Left renal pelvis (tissue), 4 donors: ENCODE measurements at regions not wholly inside any gene's neighbourhood (a gene's known extent, or its start where the extent isn't known, plus 50 kb on each side); places are given as distances from the start of the nearest gene placed in this dataset.
"Not testable (repeated sequence)": the region's sequence is repeated elsewhere in the genome, so short reads cannot be mapped to it uniquely, and the experiment has no call there.

Source experiments
- DNase-seq, 4 donors: peaks; one replicate each; pipeline ENCODE4 v3.0.0-alpha.2; 2013; ENCODE audit warnings: low read depth in 4 of 4, low spot score in 3 of 4

DNA sequence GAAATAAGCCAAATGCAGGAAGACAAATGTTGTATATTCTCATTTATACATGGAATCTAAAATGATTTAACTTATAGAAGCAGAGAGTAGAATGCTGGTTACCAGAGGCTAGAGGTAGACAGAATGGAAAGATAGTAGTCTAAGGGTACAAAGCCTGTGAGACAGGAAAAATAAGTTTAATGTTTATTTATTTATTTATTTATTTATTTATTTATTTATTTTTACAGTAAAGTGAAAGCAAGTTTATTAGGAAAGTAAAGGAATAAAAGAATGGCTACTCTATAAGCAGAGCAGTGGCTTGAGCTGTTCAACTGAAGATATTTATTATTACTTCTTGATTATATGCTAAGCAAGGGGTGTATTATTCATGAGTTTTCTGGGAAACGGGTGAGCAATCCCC lies 203.2 kb downstream of the LAS1L start:
- DNase-seq: no peak

- DNase-seq: no peak
Measured at GRCh38 chrX:65300104-65300809, 234.3 kb downstream of the LAS1L start.

DNA sequence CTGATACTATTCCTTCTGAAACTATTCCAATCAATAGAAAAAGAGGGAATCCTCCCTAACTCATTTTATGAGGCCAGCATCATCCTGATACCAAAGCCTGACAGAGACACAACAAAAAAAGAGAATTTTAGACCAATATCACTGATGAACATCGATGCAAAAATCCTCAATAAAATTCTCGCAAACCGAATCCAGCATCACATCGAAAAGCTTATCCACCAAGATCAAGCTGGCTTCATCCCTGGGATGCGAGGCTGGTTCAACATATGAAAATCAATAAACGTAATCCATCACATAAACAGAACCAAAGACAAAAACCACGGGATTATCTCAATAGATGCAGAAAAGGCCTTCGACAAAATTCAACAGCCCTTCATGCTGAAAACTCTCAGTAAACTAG lies 251.7 kb downstream of the LAS1L start:
- DNase-seq: not testable (repeated sequence)

GRCh38 chrX:65273152-65273551 lies 261.4 kb downstream of the LAS1L start:
- no peak for DNase-seq

GRCh38 chrX:65266482-65266881 lies 268.1 kb downstream of the LAS1L start:
- DNase-seq: no peak

- DNase-seq: no peak
Measured at GRCh38 chrX:65253817-65254216, 277.6 kb upstream of the ZC4H2 start.

DNA sequence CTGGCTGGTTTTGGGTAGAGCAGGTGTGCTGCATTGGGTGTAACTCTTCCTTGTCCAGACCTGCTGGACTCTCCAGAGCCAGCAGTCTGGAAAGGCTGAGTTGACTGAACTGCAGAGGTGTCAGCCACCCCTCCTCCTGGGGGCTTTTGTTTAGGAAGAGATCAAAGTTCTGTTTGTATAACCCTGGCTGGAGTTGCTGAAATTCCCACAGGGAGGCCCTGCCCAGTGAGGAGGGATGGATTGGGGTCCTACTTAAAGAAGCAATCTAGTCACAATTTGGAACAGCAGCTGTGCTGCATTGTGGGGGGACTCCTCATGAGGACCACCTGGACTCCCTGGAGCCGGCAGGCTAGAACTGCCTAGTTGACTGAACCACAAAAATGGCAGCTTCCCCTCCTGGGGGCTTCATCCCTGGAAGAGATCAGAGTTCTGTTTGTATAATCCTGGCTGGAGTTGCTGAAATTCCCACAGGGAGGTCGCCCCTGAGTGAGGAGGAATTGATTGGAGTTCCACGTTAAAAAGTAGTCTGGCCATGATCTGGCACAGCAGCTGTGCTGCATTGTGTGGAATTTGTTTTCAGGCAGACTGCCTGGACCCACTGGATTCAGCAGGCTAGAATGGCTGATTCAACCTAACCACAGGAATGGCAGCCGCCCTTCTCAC lies 264.9 kb upstream of the ZC4H2 start:
- no peak for DNase-seq

DNA sequence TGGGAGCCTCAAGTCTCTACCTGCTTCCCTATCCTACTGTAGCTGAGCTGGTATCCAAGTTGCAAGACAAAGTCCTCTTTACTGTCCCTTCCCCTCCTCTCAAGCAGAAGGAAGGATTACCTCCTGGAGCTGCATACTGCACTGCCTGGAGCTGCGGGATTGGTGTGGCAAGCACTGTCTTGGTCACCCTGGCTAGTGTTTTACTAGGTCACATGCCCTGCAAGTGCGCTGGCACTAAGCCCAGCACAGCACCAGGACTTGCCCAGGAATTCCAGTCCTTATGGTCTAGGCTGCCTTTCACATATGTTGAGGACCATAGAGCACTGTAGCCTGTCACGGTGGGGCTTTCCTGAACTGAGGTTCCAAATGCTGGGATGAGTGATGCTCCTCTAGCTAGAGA lies 227.3 kb upstream of the ZC4H2 start:
- no peak for DNase-seq

- DNase-seq: peak in 1 of 4 donors; percentile 14
Measured at GRCh38 chrX:65196758-65197360, 220.6 kb upstream of the ZC4H2 start.

- DNase-seq: no peak
Measured at GRCh38 chrX:65195621-65196020, 219.4 kb upstream of the ZC4H2 start.

GRCh38 chrX:65194547-65194946 lies 218.3 kb upstream of the ZC4H2 start:
- DNase-seq: no peak

DNA sequence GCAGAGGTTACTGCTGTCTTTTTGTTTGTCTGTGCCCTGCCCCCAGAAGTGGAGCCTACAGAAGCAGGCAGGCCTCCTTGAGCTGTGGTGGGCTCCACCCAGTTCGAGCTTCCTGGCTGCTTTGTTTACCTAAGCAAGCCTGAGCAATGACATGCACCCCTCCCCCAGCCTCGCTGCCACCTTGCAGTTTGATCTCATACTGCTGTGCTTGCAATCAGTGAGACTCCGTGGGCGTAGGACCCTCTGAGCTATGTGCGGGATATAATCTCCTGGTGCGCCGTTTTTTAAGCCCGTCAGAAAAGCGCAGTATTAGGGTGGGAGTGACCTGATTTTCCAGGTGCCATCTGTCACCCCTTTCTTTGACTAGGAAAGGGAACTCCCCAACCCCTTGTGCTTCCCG lies 187.1 kb upstream of the ZC4H2 start:
- DNase-seq: not testable (repeated sequence)

DNA sequence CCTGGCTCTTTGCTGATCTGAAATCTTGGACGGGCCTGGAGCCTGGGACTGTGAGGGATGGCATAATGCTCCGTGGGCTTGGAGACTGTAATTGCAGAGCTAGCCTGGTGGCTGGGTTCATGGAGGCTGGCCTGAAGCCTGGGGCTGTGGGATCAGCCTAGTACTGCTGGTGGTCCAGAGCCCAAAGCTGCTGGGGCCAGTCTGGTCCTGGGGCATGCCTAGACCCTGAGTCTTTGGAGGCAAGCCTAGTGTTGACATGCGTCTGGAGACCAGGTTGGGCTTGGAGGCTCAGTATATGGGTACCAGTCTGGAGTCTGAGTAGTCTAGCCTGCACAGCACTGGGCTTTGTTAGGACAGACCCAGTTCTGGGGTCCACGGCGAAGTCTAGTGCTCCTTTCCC lies 172.0 kb upstream of the ZC4H2 start:
- DNase-seq: no peak

GRCh38 chrX:65136424-65136823 lies 160.2 kb upstream of the ZC4H2 start:
- no peak for DNase-seq

DNA sequence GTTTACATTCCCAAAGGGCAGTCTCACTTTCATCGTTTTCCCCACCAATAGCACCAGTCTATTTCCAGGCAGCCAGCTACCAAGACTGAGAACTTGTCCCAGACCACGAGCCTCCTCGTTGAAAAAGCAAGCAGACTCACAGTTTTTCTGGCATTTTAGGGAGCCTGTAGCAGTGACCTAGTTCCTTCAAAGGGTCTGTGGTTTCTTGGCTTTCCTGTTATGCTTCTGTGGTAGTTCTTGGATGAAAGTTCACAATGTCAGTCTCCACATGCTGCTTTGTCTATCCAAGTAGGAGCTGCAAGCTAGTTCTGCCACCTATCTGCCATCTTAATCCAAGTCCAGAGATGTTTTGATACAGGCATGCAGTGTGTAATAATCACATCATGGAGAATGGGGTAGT lies 151.6 kb upstream of the ZC4H2 start:
- no peak for DNase-seq

- DNase-seq: no peak
Measured at GRCh38 chrX:65098851-65099250, 122.6 kb upstream of the ZC4H2 start.

DNA sequence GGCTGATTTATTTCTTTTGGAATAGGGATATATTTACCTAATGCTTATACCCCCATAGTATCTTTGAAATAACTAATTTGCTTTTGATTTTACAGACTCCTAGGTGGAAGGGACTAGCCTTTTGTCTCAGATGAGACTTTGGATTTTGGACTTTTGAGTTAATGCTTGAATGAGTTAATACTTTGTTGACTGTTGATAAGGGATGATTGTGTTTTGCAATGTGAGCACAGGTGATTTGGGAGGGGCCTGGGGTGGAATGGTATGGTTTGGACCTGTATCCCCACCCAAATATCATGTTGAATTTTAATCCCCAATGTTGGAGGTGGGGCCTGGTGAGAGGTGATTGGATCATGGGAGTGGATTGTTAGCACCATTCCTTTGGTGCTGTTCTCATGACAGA lies 117.4 kb upstream of the ZC4H2 start:
- no peak for DNase-seq

GRCh38 chrX:65073233-65073632 lies 97.0 kb upstream of the ZC4H2 start:
- DNase-seq: no peak

GRCh38 chrX:65072590-65072989 lies 96.3 kb upstream of the ZC4H2 start:
- DNase-seq: no peak

DNA sequence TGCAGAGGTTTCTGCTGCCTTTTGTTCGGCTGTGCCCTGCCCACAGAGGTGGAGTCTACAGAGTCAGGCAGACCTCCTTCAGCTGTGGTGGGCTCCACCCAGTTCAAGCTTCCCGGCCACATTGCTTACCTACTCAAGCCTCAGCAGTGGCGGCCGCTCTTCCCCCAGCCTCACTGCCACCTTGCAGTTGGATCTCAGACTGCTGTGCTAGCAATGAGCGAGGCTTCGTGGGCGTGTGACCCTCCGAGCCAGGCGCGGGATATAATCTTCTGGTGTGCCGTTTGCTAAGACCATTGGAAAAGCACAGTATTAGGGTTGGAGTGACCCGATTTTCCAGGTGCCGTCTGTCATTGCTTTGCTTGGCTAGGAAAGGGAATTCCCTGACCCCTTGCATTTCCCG lies 82.4 kb upstream of the ZC4H2 start:
- DNase-seq: not testable (repeated sequence)

DNA sequence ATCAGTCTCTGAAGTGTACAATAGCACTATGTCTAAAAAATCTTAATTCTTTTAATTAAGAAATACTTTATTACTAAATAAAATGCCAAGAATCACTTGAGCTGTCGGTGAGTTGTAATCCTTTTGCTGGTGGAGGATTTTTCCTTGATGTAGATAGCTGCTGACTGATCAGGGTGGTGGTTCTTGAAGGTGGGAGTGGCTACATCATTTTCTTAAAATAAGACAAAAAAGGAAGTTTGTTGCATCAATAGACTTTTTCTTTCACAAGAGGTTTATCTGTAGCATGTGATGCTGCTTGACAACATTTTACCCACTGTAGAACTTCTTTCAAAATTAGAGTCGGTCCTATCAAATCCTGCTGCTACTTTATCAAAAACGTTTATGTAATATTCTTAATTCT lies 68.8 kb upstream of the ZC4H2 start:
- DNase-seq: no peak

- peak in 1 of 4 donors; percentile 22 for DNase-seq
Measured at GRCh38 chrX:65035446-65035770, 59.2 kb upstream of the ZC4H2 start.
